Epithelial cell of esophagus (primary cell): ENCODE measurements at regions not wholly inside any gene's neighbourhood (a gene's known extent, or its start where the extent isn't known, plus 50 kb on each side); places are given as distances from the start of the nearest gene placed in this dataset.

Experiments
- DNase-seq: peaks from one replicate; pipeline ENCODE4 v3.0.0; 2010; ENCODE audit warnings: low read depth
- H3K4me3 ChIP-seq: 2 replicates; pipeline ENCODE4 v1.5.1; 2011; ENCODE audit warnings: mild to moderate bottlenecking, low read length, control low read depth
- CTCF ChIP-seq: IDR thresholded peaks from 2 replicates; pipeline ENCODE4 v1.5.1; 2011; ENCODE audit warnings: low read depth, mild to moderate bottlenecking, low read length, control low read depth, inconsistent platforms; ENCODE audit not compliant: insufficient read depth; ENCODE audit errors: missing control alignments

GRCh38 chr21:38741092-38741949 is 64.4 kb upstream of the ETS2 start:
- no peak for TF ChIP-seq CTCF
- no peak for DNase-seq
- no peak overlapping the region for H3K4me3 ChIP-seq

- H3K4me3 ChIP-seq = no peak overlapping the region
- DNase-seq = peak; percentile 17
- TF ChIP-seq CTCF = no peak
Observed at GRCh38 chr21:38741950-38742256, 63.8 kb upstream of the ETS2 start.

- TF ChIP-seq CTCF = no peak
- no peak overlapping the region for H3K4me3 ChIP-seq
- no peak for DNase-seq
Observed at GRCh38 chr21:38742580-38743260, 63.0 kb upstream of the ETS2 start.

DNA sequence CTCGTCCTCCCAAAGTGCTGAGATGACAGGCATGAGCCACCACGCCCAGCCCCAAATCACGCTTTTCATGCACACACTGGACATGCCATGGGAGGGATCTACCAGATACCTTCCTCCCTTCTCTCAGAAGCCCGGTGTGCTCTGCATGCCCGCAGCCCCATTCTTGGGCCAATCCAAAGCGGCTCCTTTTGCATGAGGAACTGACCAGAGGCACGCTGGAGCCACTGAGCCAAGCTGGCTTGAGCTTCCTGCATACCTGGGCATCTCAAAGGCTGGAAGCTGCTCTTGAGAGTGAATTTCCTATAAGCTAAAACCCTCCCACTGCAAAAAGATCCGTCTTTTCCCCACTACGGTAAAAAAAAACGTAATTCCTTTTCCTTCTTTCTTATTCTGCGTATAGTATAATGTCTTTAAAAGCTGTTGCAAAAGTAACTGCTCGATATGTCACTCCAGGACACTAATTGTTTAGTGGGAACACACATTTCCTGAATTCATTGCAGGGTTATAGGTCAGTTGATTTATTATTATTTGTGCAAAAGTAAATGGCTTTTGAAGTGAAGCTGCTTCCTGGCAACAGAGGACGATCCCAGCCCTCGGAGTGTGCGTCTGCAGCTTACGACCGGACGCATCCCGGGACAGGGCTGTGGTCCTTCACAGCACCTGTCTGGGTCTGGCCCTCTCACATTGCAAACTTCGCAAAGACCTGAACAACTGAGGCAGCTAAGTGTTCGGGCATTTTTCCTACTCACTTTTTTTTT is 61.8 kb upstream of the ETS2 start:
- no peak for TF ChIP-seq CTCF
- no peak for DNase-seq
- no peak overlapping the region for H3K4me3 ChIP-seq

GRCh38 chr21:38744861-38745260 is 60.9 kb upstream of the ETS2 start:
- DNase-seq = no peak
- H3K4me3 ChIP-seq = no peak overlapping the region
- TF ChIP-seq CTCF = no peak

- H3K4me3 ChIP-seq = no peak overlapping the region
- DNase-seq = no peak
- TF ChIP-seq CTCF = no peak
Observed at GRCh38 chr21:38747810-38748209, 57.9 kb upstream of the ETS2 start.
